ENCODE measurements at regions not wholly inside any gene's neighbourhood (a gene's known extent, or its start where the extent isn't known, plus 50 kb on each side); places are given as distances from the start of the nearest gene placed in this dataset.

DNA sequence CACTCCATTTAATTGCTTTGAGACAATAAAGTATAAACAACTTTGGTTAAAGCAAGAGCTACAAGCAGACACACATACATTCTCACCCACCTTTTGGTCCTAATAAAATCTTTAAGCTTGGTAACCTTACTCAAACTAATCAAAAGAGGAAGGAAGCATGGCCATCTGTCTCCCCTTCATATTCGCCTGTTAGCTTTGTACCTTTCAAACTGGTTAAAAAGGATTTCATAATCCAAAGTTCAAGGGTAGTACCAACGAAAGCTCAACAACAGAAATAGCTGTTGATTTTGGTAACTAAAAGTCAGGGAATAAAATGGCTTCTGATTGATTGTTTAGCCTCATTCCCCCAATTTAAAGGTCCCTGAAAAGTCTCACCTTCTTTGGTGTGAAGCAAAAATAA lies 456.9 kb downstream of the BCAT1 start:
- TF ChIP-seq EZH2phosphoT487 (IDR thresholded peaks at IDR 0.05; ENCODE audit: borderline replicate concordance, low read length): no peak
- TF ChIP-seq, protein P1, sequence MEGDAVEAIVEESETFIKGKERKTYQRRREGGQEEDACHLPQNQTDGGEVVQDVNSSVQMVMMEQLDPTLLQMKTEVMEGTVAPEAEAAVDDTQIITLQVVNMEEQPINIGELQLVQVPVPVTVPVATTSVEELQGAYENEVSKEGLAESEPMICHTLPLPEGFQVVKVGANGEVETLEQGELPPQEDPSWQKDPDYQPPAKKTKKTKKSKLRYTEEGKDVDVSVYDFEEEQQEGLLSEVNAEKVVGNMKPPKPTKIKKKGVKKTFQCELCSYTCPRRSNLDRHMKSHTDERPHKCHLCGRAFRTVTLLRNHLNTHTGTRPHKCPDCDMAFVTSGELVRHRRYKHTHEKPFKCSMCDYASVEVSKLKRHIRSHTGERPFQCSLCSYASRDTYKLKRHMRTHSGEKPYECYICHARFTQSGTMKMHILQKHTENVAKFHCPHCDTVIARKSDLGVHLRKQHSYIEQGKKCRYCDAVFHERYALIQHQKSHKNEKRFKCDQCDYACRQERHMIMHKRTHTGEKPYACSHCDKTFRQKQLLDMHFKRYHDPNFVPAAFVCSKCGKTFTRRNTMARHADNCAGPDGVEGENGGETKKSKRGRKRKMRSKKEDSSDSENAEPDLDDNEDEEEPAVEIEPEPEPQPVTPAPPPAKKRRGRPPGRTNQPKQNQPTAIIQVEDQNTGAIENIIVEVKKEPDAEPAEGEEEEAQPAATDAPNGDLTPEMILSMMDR (conservative IDR thresholded peaks at IDR 0.05; ENCODE audit: low read depth, low read length): no peak
- no peak for TF ChIP-seq EZH2 (IDR thresholded peaks at IDR 0.05; ENCODE audit: low read length, unreplicated experiment)

All from PC-3 (cell line).